SK-MEL-5 (cell line): ENCODE measurements at regions not wholly inside any gene's neighbourhood (a gene's known extent, or its start where the extent isn't known, plus 50 kb on each side); places are given as distances from the start of the nearest gene placed in this dataset.

Experiments
- DNase-seq: peaks from one replicate; pipeline ENCODE4 v3.0.0-alpha.2; 2016; ENCODE audit warnings: low read depth, low spot score
- in situ Hi-C: cut with HindIII; loops from 2 replicates; pipeline ENCODE4 v1.10.0; 2016; ENCODE audit warnings: low sequenced_read_pairs, high pct_unique_total_duplicates, low pct_unique_long_range_greater_than_20kb

DNA sequence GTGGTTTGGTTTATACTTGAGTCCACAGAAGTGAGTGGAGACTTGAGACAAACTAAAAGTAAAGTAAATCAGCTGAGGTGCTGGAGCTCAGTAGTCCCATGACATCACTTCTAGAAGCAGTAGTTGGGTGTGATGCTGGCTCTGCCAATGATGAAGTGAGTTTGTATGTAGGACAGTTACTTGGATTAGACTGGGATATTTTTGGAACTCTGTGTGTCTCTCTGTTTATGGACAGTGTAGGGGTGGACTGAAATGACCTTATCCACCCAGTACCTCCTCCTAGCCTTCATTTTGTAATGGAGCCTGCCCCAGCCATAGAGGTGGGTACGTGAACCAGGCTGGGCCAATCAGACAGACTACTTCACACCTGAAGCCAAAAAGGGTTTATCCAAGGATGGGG lies 52.2 kb downstream of the POLR1D start:
- no peak for DNase-seq
- in situ Hi-C loops = no loop called here

GRCh38 chr13:27678306-27679040 lies 56.8 kb downstream of the POLR1D start:
- in situ Hi-C loops = no loop called here
- DNase-seq = no peak

GRCh38 chr13:27679396-27679795 lies 57.7 kb downstream of the POLR1D start:
- in situ Hi-C loops = no loop called here
- no peak for DNase-seq

GRCh38 chr13:27679896-27680295 lies 58.2 kb downstream of the POLR1D start:
- in situ Hi-C loops = no loop called here
- DNase-seq = no peak

GRCh38 chr13:27680465-27680864 lies 58.8 kb downstream of the POLR1D start:
- in situ Hi-C loops = no loop called here
- DNase-seq = no peak

DNA sequence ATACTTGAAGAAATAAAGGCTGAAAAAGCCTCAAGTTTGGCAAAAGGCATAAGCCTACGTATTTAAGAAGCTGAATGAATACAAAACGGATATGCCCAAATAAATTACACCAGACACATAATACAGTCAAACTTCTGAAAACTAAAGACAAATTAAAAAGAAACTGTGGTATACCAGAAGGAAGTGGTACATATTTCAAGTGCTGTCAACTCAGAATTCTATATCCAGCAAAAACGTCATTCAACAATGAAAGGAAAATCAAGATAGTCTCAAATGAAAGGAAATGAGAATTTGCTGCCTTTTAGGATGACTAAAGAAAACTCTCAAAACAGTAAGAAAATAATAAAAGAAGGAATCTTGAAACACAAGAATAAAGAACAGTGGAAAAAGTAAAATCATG lies 69.5 kb downstream of the POLR1D start:
- DNase-seq = no peak
- in situ Hi-C loops = no loop called here

DNA sequence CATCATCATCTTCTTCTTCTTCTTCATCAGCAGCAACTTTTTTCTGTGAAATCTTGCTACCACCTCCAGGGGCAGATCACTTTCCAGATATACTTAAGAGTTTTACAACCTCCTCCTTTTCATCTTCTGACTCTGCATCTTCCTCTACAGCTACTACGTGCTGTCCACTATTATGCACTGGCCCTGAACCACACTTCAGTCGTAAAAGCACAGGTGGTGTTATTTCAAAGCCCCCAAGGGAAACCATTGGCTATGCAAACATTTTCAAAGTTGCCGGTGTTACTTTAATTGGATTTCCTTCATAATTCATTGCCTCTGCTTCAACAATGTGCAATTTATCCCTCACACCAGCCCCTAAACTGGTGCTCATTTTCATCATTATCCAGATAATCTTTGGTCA lies 75.0 kb downstream of the POLR1D start:
- in situ Hi-C loops = no loop called here
- DNase-seq = no peak

DNA sequence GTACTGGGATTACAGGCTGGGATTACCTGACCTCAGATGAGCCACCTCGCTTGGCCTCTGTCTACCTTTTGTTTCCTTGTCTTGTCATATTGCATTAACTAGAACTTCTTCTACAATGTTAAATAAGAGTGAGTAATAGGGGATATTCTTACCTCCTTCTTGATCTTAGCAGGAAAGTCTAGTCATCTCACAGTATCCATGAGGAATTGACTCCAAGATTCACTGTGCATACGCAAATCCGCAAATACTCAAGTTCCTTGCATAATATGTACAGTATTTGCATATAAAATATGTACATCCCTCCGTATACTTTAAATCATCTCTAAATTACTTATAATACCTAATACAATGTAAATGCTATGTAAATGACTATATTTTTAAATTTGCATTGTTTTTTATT lies 78.3 kb downstream of the POLR1D start:
- DNase-seq = no peak
- in situ Hi-C loops = no loop called here

DNA sequence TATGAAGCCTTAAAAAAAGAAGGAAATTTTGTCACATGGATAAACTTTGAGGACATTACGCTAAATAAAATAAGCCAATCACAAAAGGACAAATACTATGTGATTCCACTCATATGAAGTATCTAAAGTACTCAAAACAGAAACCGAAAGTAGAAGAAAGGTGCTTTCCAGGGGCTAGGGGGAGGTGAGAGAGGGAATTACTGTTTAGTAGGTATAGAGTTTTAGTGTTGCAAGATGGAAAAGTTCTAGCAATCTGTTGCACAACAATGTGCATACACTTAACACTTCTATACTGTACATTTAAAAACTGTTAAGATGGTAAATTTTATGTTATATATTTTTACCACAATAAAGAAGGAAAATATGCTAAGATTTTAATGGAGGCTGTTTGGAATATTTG lies 83.0 kb downstream of the POLR1D start:
- no peak for DNase-seq

DNA sequence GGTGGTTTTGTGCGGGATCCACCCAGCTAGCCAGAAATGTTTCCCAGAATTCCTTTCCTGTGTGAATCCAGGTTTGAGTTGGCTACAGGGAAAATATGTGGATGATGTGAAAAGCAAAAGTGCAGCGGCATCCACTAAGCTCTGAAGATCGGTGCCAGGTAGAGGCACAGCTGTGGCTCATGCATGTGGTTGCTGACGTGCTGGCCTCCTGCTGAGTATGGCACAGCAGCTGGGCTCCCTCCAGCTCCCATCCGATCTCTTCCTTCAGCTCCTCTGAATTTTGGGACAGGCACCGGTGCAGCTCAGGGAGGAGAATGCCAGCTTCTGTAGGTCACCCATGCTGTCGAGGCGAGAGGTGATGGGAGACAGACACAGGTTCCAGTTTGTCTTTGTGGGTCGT lies 84.0 kb upstream of the GSX1 start:
- no peak for DNase-seq
- in situ Hi-C loops = no loop called here

More for the DNA sequence above, 83.0 kb downstream of the POLR1D start:
- in situ Hi-C loops = no loop called here

DNA sequence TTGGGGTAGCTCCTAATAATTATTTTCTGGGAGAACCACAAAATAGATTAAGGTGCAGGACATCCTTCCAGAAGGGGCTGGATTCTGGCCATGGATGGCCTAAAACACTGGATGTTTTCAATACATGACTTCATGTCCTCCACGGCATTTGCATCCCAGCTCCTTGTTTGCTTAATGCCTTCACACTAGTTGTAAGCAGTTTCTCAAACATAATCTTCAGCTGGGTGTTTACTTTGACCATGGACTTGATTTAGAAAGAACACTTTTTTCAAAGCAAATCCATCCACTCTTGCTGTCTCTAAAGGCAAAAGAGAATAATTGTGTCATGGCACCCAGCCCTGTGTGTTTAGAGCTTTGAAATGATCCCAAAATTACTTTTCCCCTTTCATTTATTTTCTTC lies 82.5 kb upstream of the GSX1 start:
- in situ Hi-C loops = no loop called here
- DNase-seq = no peak

DNA sequence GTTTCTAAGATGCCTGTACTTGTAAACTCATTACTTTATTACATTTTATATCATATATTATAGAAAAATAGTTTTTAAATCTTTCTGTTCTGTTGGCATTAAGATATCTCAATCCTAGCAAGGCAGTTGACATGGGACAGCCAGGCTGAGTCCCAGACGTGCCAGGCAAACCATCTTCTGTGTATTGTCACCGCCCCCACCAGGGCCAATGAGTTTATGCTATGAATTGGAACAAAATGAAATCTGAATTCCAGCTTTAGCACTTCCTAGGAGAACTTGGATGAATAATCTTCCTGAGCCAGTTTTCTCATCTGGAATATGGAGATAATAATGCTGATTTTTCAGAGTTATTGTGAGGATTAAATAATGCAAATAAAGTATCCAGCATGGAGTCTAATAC lies 79.9 kb upstream of the GSX1 start:
- in situ Hi-C loops = no loop called here
- peak; percentile 19 for DNase-seq

GRCh38 chr13:27713767-27714166 lies 78.5 kb upstream of the GSX1 start:
- in situ Hi-C loops = no loop called here
- no peak for DNase-seq

DNA sequence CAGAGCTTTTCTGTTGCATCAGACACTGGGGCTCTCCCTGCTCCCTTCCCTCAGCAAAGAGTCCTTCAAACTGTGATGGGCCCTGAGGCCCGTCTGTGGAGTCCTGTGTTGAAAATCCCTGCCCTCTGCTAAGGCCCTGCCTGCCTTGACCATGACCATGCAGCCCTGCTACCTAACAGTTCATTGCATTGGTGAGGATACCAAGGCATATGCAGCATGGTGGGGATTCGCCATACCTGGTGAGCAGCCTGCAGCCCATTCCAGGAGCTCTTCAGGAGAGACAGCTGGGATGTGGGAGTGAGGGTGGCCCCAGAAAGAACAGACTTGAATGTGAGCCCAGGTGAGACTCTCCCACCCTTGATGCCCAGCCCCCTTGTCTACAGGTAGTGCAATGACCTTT lies 70.6 kb upstream of the GSX1 start:
- no peak for DNase-seq
- in situ Hi-C loops = no loop called here

GRCh38 chr13:27728271-27728670 lies 64.0 kb upstream of the GSX1 start:
- in situ Hi-C loops = no loop called here
- peak; percentile 38 for DNase-seq

DNA sequence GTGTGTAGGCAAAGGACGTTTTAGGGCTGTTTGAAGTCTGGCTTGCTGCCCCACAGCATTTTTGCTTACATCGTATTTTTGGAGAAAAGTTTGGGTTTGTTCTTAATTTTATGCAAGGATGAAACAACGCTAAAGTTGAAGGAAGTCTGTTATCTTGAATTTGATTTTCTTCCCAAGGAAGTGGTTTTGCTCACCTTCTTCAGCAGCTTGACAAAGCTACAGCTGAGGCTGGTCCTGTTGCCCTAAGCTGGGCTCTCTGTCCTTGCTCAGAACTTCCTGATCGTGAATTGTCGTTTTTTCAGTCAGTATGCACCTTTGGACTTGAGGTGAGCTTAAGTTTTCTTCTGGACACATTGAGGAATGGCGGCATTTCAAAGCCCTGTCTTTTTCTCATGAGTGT lies 62.1 kb upstream of the GSX1 start:
- in situ Hi-C loops = no loop called here
- DNase-seq = no peak
